SK-N-SH (cell line): ENCODE measurements at regions not wholly inside any gene's neighbourhood (a gene's known extent, or its start where the extent isn't known, plus 50 kb on each side); places are given as distances from the start of the nearest gene placed in this dataset.

Source experiments
- EP300 ChIP-seq, 2 experiments: IDR thresholded peaks; 2 replicates each; pipeline versions ENCODE4 v1.4.0 to v1.6.1; 2012; ENCODE audit warnings: borderline replicate concordance in 1 of 2, low read depth in 1 of 2, low read length in 1 of 2
- TCF12 ChIP-seq: IDR thresholded peaks from 2 replicates; pipeline ENCODE4 v1.4.0; 2012
- TF ChIP-seq, protein P1 (sequence below): IDR thresholded peaks from 2 replicates; pipeline ENCODE4; 2012

DNA sequence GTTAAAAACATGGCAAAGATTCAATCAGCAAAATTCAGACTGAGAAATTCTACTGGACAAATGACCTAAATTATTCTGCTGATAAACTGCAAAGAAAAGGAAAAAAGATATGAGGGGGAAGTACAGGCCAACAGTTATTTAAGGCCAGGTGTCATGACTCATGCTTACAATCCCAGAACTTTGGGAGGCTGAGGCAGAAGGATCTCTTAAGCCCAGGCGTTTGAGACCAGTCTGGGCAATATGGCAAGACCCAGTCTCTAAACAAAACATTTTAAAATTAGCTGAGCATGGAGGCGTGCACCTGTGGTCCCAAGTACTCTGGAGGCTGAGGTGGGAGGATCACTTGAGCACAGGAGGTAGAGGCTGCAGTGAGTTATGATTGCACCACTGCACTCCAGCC, 91.8 kb upstream of the USP15 start:
- no peak for TF ChIP-seq EP300 (IDR thresholded peaks at IDR 0.05; ENCODE audit: borderline replicate concordance in 1 of 2, low read depth in 1 of 2, low read length in 1 of 2)
- TF ChIP-seq, protein P1, sequence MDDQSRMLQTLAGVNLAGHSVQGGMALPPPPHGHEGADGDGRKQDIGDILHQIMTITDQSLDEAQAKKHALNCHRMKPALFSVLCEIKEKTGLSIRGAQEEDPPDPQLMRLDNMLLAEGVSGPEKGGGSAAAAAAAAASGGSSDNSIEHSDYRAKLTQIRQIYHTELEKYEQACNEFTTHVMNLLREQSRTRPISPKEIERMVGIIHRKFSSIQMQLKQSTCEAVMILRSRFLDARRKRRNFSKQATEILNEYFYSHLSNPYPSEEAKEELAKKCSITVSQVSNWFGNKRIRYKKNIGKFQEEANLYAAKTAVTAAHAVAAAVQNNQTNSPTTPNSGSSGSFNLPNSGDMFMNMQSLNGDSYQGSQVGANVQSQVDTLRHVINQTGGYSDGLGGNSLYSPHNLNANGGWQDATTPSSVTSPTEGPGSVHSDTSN, result no peak
- TF ChIP-seq TCF12, result no peak
